T-cell (primary cell): ENCODE measurements at regions not wholly inside any gene's neighbourhood (a gene's known extent, or its start where the extent isn't known, plus 50 kb on each side); places are given as distances from the start of the nearest gene placed in this dataset.

Source experiments
- ATAC-seq, 4 experiments: fragments of 200-7000 bp in 3 of 4; fragments of 150-1000 bp in 1 of 4; cut with Tn5 transposase; replicated peaks in 1 of 4; 1 replicate in 3 of 4; 2 replicates in 1 of 4; pipeline ENCODE4 v1.10.0; 2021; ENCODE audit warnings: moderate library complexity in 3 of 4, mild to moderate bottlenecking in 2 of 4, moderate number of reproducible peaks in 1 of 4
- CTCF ChIA-PET, 2 donors: fragments of 300-600 bp; sonication (Branson Sonifier 250); formaldehyde crosslinking; loops; one replicate each; lab custom pipeline; 2022; ENCODE audit warnings: antibody characterized with exemption in 2 of 2; lab: Charles Lee
- POLR2A ChIA-PET, 2 donors: fragments of 300-600 bp; sonication (Branson Sonifier 250); formaldehyde crosslinking; loops; one replicate each; lab custom pipeline; 2022; ENCODE audit warnings: antibody characterized with exemption in 2 of 2; lab: Charles Lee
- DNase-seq, 35 experiments: peaks; one replicate each; pipeline versions ENCODE4 v3.0.0 to v3.0.0-alpha.2; 2013 to 2023
- H3K27ac ChIP-seq: one replicate; pipeline ENCODE4 v1.5.1; 2013; ENCODE audit warnings: low read length
- H3K27me3 ChIP-seq, 2 experiments: replicated peaks in 1 of 2; 1 replicate in 1 of 2; 2 replicates in 1 of 2; pipeline versions ENCODE4 v1.6.1 to v1.7.0; 2013; ENCODE audit warnings: low read length in 1 of 2, mixed read lengths in 1 of 2; ENCODE audit not compliant: control insufficient read depth in 2 of 2, insufficient read depth in 2 of 2; ENCODE audit errors: extremely low read depth in 1 of 2
- H3K36me3 ChIP-seq, 2 donors: 1 replicate in 1 of 2; 2 replicates in 1 of 2; pipeline versions ENCODE4 v1.6.1 to v1.7.0; 2013; ENCODE audit warnings: low read length in 1 of 2; ENCODE audit not compliant: control insufficient read depth in 2 of 2, insufficient read depth in 1 of 2; ENCODE audit errors: extremely low read depth in 1 of 2
- H3K4me1 ChIP-seq, 2 experiments: 1 replicate in 1 of 2; 2 replicates in 1 of 2; pipeline versions ENCODE4 v1.6.1 to v1.7.0; 2013; ENCODE audit warnings: low read length in 2 of 2, mixed read lengths in 1 of 2; ENCODE audit not compliant: insufficient read depth in 2 of 2, control insufficient read depth in 1 of 2; ENCODE audit errors: extremely low read depth in 1 of 2
- H3K4me3 ChIP-seq, 2 donors: 1 replicate in 1 of 2; 2 replicates in 1 of 2; pipeline versions ENCODE4 v1.5.1 to v1.7.0; 2013; ENCODE audit warnings: mild to moderate bottlenecking in 2 of 2, low read length in 1 of 2, moderate library complexity in 1 of 2; ENCODE audit not compliant: control insufficient read depth in 1 of 2; ENCODE audit errors: extremely low read depth in 1 of 2
- H3K9me3 ChIP-seq: 2 replicates; pipeline ENCODE4 v1.7.0; 2013
- H3K27ac Mint-ChIP-seq, 2 donors: one replicate each; pipeline ENCODE4 v1.8.0; 2020 to 2021; ENCODE audit warnings: mild to moderate bottlenecking in 2 of 2, mixed read lengths in 2 of 2
- H3K27me3 Mint-ChIP-seq, 2 donors: one replicate each; pipeline ENCODE4 v1.8.0; 2021 to 2022; ENCODE audit warnings: mixed read lengths in 2 of 2
- H3K36me3 Mint-ChIP-seq: one replicate; pipeline ENCODE4 v1.8.0; 2021; ENCODE audit warnings: mixed read lengths
- H3K4me1 Mint-ChIP-seq, 3 donors: one replicate each; pipeline ENCODE4 v1.8.0; 2020 to 2022; ENCODE audit warnings: mixed read lengths in 3 of 3, mild to moderate bottlenecking in 1 of 3
- H3K4me3 Mint-ChIP-seq, 3 donors: one replicate each; pipeline ENCODE4 v1.8.0; 2020 to 2022; ENCODE audit warnings: mild to moderate bottlenecking in 3 of 3, mixed read lengths in 3 of 3, moderate library complexity in 3 of 3
- H3K9me3 Mint-ChIP-seq, 3 donors: one replicate each; pipeline ENCODE4 v1.8.0; 2020 to 2022; ENCODE audit warnings: mixed read lengths in 3 of 3
- WGBS: methylation state at CpG from one replicate; pipeline ENCODE4 v1.1.5; 2013; ENCODE audit warnings: missing lambda C conversion rate; ENCODE audit not compliant: insufficient coverage; 5-methylcytosine and 5-hydroxymethylcytosine counted together

- CTCF ChIA-PET = no interaction called here
- Mint-ChIP-seq H3K9me3 (no peaks in the 10 kb centered on the region), H3K4me1 (no peaks in the 10 kb centered on the region), H3K4me3 (no peak overlapping the region), H3K27me3 (no peaks in the 10 kb centered on the region), H3K27ac (no peak overlapping the region), H3K36me3 (no peaks in the 10 kb centered on the region)
- H3K27me3 ChIP-seq = no peaks in the 10 kb centered on the region
- no peaks in the 10 kb centered on the region for H3K9me3 ChIP-seq
- POLR2A ChIA-PET = no interaction called here
- DNase-seq (no peak), ATAC-seq (no peak)
- H3K4me1 ChIP-seq = no peaks in the 10 kb centered on the region
- H3K27ac ChIP-seq = no peak overlapping the region
- H3K4me3 ChIP-seq = no peak overlapping the region
- no peaks in the 10 kb centered on the region for H3K36me3 ChIP-seq
Observed at GRCh38 chr3:144051211-144051610, 79.6 kb downstream of the DIPK2A start.

- H3K9me3 Mint-ChIP-seq = no peaks in the 10 kb centered on the region
- no peak for DNase-seq
- H3K27me3 ChIP-seq = no peaks in the 10 kb centered on the region
- H3K4me1 ChIP-seq = no peaks in the 10 kb centered on the region
- H3K36me3 Mint-ChIP-seq = no peaks in the 10 kb centered on the region
- CTCF ChIA-PET = no interaction called here
- POLR2A ChIA-PET = no interaction called here
- H3K4me3 ChIP-seq = no peak overlapping the region
- H3K27me3 Mint-ChIP-seq = no peaks in the 10 kb centered on the region
- H3K4me3 Mint-ChIP-seq = no peak overlapping the region
- H3K27ac Mint-ChIP-seq = no peak overlapping the region
- no peaks in the 10 kb centered on the region for H3K9me3 ChIP-seq
- H3K27ac ChIP-seq = no peak overlapping the region
- H3K4me1 Mint-ChIP-seq = no peaks in the 10 kb centered on the region
- no peak for ATAC-seq
- no peaks in the 10 kb centered on the region for H3K36me3 ChIP-seq
Observed at GRCh38 chr3:144052275-144052674, 80.7 kb downstream of the DIPK2A start.

GRCh38 chr3:144053121-144053520 lies 81.5 kb downstream of the DIPK2A start:
- DNase-seq (no peak), ATAC-seq (no peak)
- no peaks in the 10 kb centered on the region for H3K36me3 ChIP-seq
- POLR2A ChIA-PET = interaction anchor here in 1 of 2 donors (0.6 kb wide), 1 partner anchor 76 kb away, joined by 3 read pairs; no protein-coding TSS in a partner anchor
- H3K36me3 Mint-ChIP-seq = no peaks in the 10 kb centered on the region
- WGBS = no CpG with 5 or more reads among the region's 1 CpG
- no peak overlapping the region for H3K4me3 ChIP-seq
- H3K9me3 ChIP-seq = no peaks in the 10 kb centered on the region
- no peak overlapping the region for H3K4me3 Mint-ChIP-seq
- no peaks in the 10 kb centered on the region for H3K27me3 Mint-ChIP-seq
- CTCF ChIA-PET = no interaction called here
- H3K9me3 Mint-ChIP-seq = no peaks in the 10 kb centered on the region
- no peak overlapping the region for H3K27ac ChIP-seq
- no peaks in the 10 kb centered on the region for H3K27me3 ChIP-seq
- no peaks in the 10 kb centered on the region for H3K4me1 ChIP-seq
- H3K4me1 Mint-ChIP-seq = no peaks in the 10 kb centered on the region
- H3K27ac Mint-ChIP-seq = no peak overlapping the region

- no peaks in the 10 kb centered on the region for H3K9me3 ChIP-seq
- Mint-ChIP-seq H3K27me3 (no peaks in the 10 kb centered on the region), H3K4me3 (no peak overlapping the region), H3K9me3 (no peaks in the 10 kb centered on the region), H3K36me3 (no peaks in the 10 kb centered on the region), H3K27ac (no peak overlapping the region), H3K4me1 (no peaks in the 10 kb centered on the region)
- ATAC-seq = no peak
- H3K4me3 ChIP-seq = no peak overlapping the region
- H3K36me3 ChIP-seq = no peaks in the 10 kb centered on the region
- CTCF ChIA-PET = no interaction called here
- H3K27ac ChIP-seq = no peak overlapping the region
- no peaks in the 10 kb centered on the region for H3K27me3 ChIP-seq
- POLR2A ChIA-PET = no interaction called here
- H3K4me1 ChIP-seq = no peaks in the 10 kb centered on the region
- no peak for DNase-seq
Observed at GRCh38 chr3:144054766-144055165, 83.1 kb downstream of the DIPK2A start.

- WGBS = 80% methylated on average over 1 of the region's 1 CpG
- Mint-ChIP-seq H3K27ac (no peak overlapping the region), H3K27me3 (no peaks in the 10 kb centered on the region), H3K9me3 (no peaks in the 10 kb centered on the region), H3K4me3 (no peak overlapping the region), H3K36me3 (no peaks in the 10 kb centered on the region), H3K4me1 (no peaks in the 10 kb centered on the region)
- no peaks in the 10 kb centered on the region for H3K9me3 ChIP-seq
- no peaks in the 10 kb centered on the region for H3K4me1 ChIP-seq
- ChIA-PET CTCF (no interaction called here), POLR2A (interaction anchor here in 1 of 2 donors (0.6 kb wide), 1 partner anchor 24 kb away, joined by 3 read pairs; no protein-coding TSS in a partner anchor)
- no peaks in the 10 kb centered on the region for H3K36me3 ChIP-seq
- no peaks in the 10 kb centered on the region for H3K27me3 ChIP-seq
- no peak overlapping the region for H3K27ac ChIP-seq
- DNase-seq (no peak), ATAC-seq (no peak)
- H3K4me3 ChIP-seq = no peak overlapping the region
Observed at GRCh38 chr3:144055604-144056003, 84.0 kb downstream of the DIPK2A start.

- no peaks in the 10 kb centered on the region for H3K4me1 Mint-ChIP-seq
- no peaks in the 10 kb centered on the region for H3K27me3 Mint-ChIP-seq
- Histone ChIP-seq H3K27me3 (no peaks in the 10 kb centered on the region), H3K36me3 (no peaks in the 10 kb centered on the region), H3K4me3 (no peak overlapping the region), H3K27ac (no peak overlapping the region), H3K9me3 (no peaks in the 10 kb centered on the region), H3K4me1 (no peaks in the 10 kb centered on the region)
- no peak overlapping the region for H3K27ac Mint-ChIP-seq
- no peaks in the 10 kb centered on the region for H3K9me3 Mint-ChIP-seq
- DNase-seq = no peak
- POLR2A ChIA-PET = no interaction called here
- no CpG with 5 or more reads among the region's 6 CpGs for WGBS
- no peak for ATAC-seq
- CTCF ChIA-PET = no interaction called here
- no peak overlapping the region for H3K4me3 Mint-ChIP-seq
- H3K36me3 Mint-ChIP-seq = no peaks in the 10 kb centered on the region
Observed at GRCh38 chr3:144058713-144059112, 87.1 kb downstream of the DIPK2A start.

- DNase-seq = no peak
- no peak overlapping the region for H3K4me3 ChIP-seq
- ATAC-seq = no peak
- CTCF ChIA-PET = no interaction called here
- H3K27ac ChIP-seq = no peak overlapping the region
- no peaks in the 10 kb centered on the region for H3K4me1 Mint-ChIP-seq
- POLR2A ChIA-PET = no interaction called here
- H3K9me3 ChIP-seq = no peaks in the 10 kb centered on the region
- no peaks in the 10 kb centered on the region for H3K4me1 ChIP-seq
- no peak overlapping the region for H3K4me3 Mint-ChIP-seq
- no peaks in the 10 kb centered on the region for H3K27me3 ChIP-seq
- no CpG with 5 or more reads among the region's 1 CpG for WGBS
- H3K36me3 ChIP-seq = no peaks in the 10 kb centered on the region
- H3K27ac Mint-ChIP-seq = no peak overlapping the region
- no peaks in the 10 kb centered on the region for H3K27me3 Mint-ChIP-seq
- no peaks in the 10 kb centered on the region for H3K36me3 Mint-ChIP-seq
- H3K9me3 Mint-ChIP-seq = no peaks in the 10 kb centered on the region
Observed at GRCh38 chr3:144059481-144059880, 87.9 kb downstream of the DIPK2A start.
